ENCODE measurements at regions not wholly inside any gene's neighbourhood (a gene's known extent, or its start where the extent isn't known, plus 50 kb on each side); places are given as distances from the start of the nearest gene placed in this dataset.

- peak; percentile 45 for TF ChIP-seq CTCF (IDR thresholded peaks at IDR 0.05; ENCODE audit: low read depth, low read length, missing control alignments)
- no peak for DNase-seq (ENCODE audit: extremely low read depth, low read depth)
- no peak overlapping the region for H3K4me3 ChIP-seq (replicated peaks; ENCODE audit: low read depth, low read length)
These were observed 1046.9 kb upstream of the WWC1 start for GRCh38 chr5:167244583-167244982.

- DNase-seq (ENCODE audit: extremely low read depth, low read depth): no peak
- TF ChIP-seq CTCF (IDR thresholded peaks at IDR 0.05; ENCODE audit: low read depth, low read length, missing control alignments): no peak
These were observed 1045.6 kb upstream of the WWC1 start for GRCh38 chr5:167245868-167246267.

GRCh38 chr5:167247816-167248215, 1043.6 kb upstream of the WWC1 start:
- DNase-seq (ENCODE audit: extremely low read depth, low read depth): no peak
- TF ChIP-seq CTCF (IDR thresholded peaks at IDR 0.05; ENCODE audit: low read depth, low read length, missing control alignments): no peak
- H3K4me3 ChIP-seq (replicated peaks; ENCODE audit: low read depth, low read length): no peak overlapping the region

More at GRCh38 chr5:167245868-167246267, 1045.6 kb upstream of the WWC1 start:
- no peak overlapping the region for H3K4me3 ChIP-seq (replicated peaks; ENCODE audit: low read depth, low read length)

- TF ChIP-seq CTCF (IDR thresholded peaks at IDR 0.05; ENCODE audit: low read depth, low read length, missing control alignments): no peak
- DNase-seq (ENCODE audit: extremely low read depth, low read depth): no peak
- H3K4me3 ChIP-seq (replicated peaks; ENCODE audit: low read depth, low read length): no peak overlapping the region
These were observed 1043.2 kb upstream of the WWC1 start for GRCh38 chr5:167248257-167248656.

- H3K4me3 ChIP-seq (replicated peaks; ENCODE audit: low read depth, low read length): no peak overlapping the region
- no peak for DNase-seq (ENCODE audit: extremely low read depth, low read depth)
- TF ChIP-seq CTCF (IDR thresholded peaks at IDR 0.05; ENCODE audit: low read depth, low read length, missing control alignments): no peak
These were observed 1040.4 kb upstream of the WWC1 start for GRCh38 chr5:167250996-167251395.

GRCh38 chr5:167254132-167254531, 1037.3 kb upstream of the WWC1 start:
- no peak for TF ChIP-seq CTCF (IDR thresholded peaks at IDR 0.05; ENCODE audit: low read depth, low read length, missing control alignments)
- DNase-seq (ENCODE audit: extremely low read depth, low read depth): no peak
- no peak overlapping the region for H3K4me3 ChIP-seq (replicated peaks; ENCODE audit: low read depth, low read length)

- no peak for DNase-seq (ENCODE audit: extremely low read depth, low read depth)
- H3K4me3 ChIP-seq (replicated peaks; ENCODE audit: low read depth, low read length): no peak overlapping the region
- no peak for TF ChIP-seq CTCF (IDR thresholded peaks at IDR 0.05; ENCODE audit: low read depth, low read length, missing control alignments)
These were observed 1035.5 kb upstream of the WWC1 start for GRCh38 chr5:167255926-167256325.
